Ascending aorta (tissue), 2 donors: ENCODE measurements at regions not wholly inside any gene's neighbourhood (a gene's known extent, or its start where the extent isn't known, plus 50 kb on each side); places are given as distances from the start of the nearest gene placed in this dataset.

ENCODE experiments used
- DNase-seq, 2 donors: peaks; one replicate each; pipeline ENCODE4 v3.0.0-alpha.2; 2019; ENCODE audit warnings: low spot score in 2 of 2
- H3K27ac ChIP-seq, 2 donors: fragments of 200-600 bp; sonication (generic); one replicate each; pipeline ENCODE4 v1.5.1; 2016 to 2017; ENCODE audit warnings: mild to moderate bottlenecking in 1 of 2
- H3K27me3 ChIP-seq: fragments of 200-600 bp; sonication (generic); one replicate; pipeline ENCODE4 v1.5.1; 2017
- H3K36me3 ChIP-seq, 2 donors: fragments of 200-600 bp; sonication (generic); one replicate each; pipeline ENCODE4 v1.5.1; 2016
- H3K4me1 ChIP-seq, 2 donors: fragments of 200-600 bp; sonication (generic); one replicate each; pipeline ENCODE4 v1.5.1; 2016 to 2017; ENCODE audit warnings: mild to moderate bottlenecking in 1 of 2
- H3K4me3 ChIP-seq, 2 donors: fragments of 200-600 bp; sonication (generic); one replicate each; pipeline ENCODE4 v1.5.1; 2016 to 2017; ENCODE audit warnings: mild to moderate bottlenecking in 1 of 2
- H3K9me3 ChIP-seq, 2 donors: fragments of 200-600 bp; sonication (generic); one replicate each; pipeline ENCODE4 v1.5.1; 2016
- CTCF ChIP-seq, 3 experiments: fragments of 200-600 bp in 2 of 3; fragments of 450-650 bp in 1 of 3; sonication (generic) in 2 of 3; IDR thresholded peaks; one replicate each; pipeline ENCODE4 v1.5.1; 2016 to 2019; ENCODE audit warnings: antibody characterized with exemption in 3 of 3, mild to moderate bottlenecking in 1 of 3, moderate library complexity in 1 of 3
- intact Hi-C: fragments of 100-400 bp; cut with DNase I; formaldehyde crosslinking; loops from one replicate; pipeline ENCODE4 v1.15.1; 2023

- Histone ChIP-seq H3K27ac (no peak overlapping the region), H3K4me3 (no peak overlapping the region), H3K36me3 (no peaks in the 10 kb centered on the region), H3K4me1 (no peaks in the 10 kb centered on the region), H3K27me3 (no peaks in the 10 kb centered on the region), H3K9me3 (no peaks in the 10 kb centered on the region)
- DNase-seq, result no peak
- TF ChIP-seq CTCF (IDR thresholded peaks at IDR 0.05), result no peak
- intact Hi-C loops, result no loop called here
Observed at GRCh38 chr6:40924839-40925238, 114.2 kb downstream of the UNC5CL start.

- no peak for DNase-seq
- no peaks in the 10 kb centered on the region for H3K27me3 ChIP-seq
- no peak overlapping the region for H3K27ac ChIP-seq
- H3K4me1 ChIP-seq, result no peaks in the 10 kb centered on the region
- no peak for TF ChIP-seq CTCF (IDR thresholded peaks at IDR 0.05)
- H3K36me3 ChIP-seq, result no peaks in the 10 kb centered on the region
- no peaks in the 10 kb centered on the region for H3K9me3 ChIP-seq
- no peak overlapping the region for H3K4me3 ChIP-seq
- intact Hi-C loops, result no loop called here
Observed at GRCh38 chr6:40923880-40924279, 115.1 kb downstream of the UNC5CL start.

- no peaks in the 10 kb centered on the region for H3K36me3 ChIP-seq
- no peak for DNase-seq
- intact Hi-C loops, result no loop called here
Observed at GRCh38 chr6:40923326-40923725, 115.7 kb downstream of the UNC5CL start.

GRCh38 chr6:40922281-40922680, 116.7 kb downstream of the UNC5CL start:
- no peak for TF ChIP-seq CTCF (IDR thresholded peaks at IDR 0.05)
- no peak for DNase-seq

More at GRCh38 chr6:40923326-40923725, 115.7 kb downstream of the UNC5CL start:
- no peak overlapping the region for H3K27ac ChIP-seq
- H3K27me3 ChIP-seq, result no peaks in the 10 kb centered on the region
- H3K4me3 ChIP-seq, result no peak overlapping the region
- no peak for TF ChIP-seq CTCF (IDR thresholded peaks at IDR 0.05)
- H3K9me3 ChIP-seq, result no peaks in the 10 kb centered on the region
- no peaks in the 10 kb centered on the region for H3K4me1 ChIP-seq

GRCh38 chr6:40918040-40918651, 120.9 kb downstream of the UNC5CL start:
- no peak for TF ChIP-seq CTCF (IDR thresholded peaks at IDR 0.05)
- H3K27ac ChIP-seq, result no peak overlapping the region
- H3K4me1 ChIP-seq, result no peaks in the 10 kb centered on the region
- DNase-seq, result no peak
- no peaks in the 10 kb centered on the region for H3K9me3 ChIP-seq
- H3K4me3 ChIP-seq, result no peak overlapping the region
- intact Hi-C loops, result loop anchor here (10.0 kb wide), 1 partner anchor 933 kb away; no protein-coding TSS in a partner anchor
- no peaks in the 10 kb centered on the region for H3K36me3 ChIP-seq
- H3K27me3 ChIP-seq, result no peaks in the 10 kb centered on the region

More at GRCh38 chr6:40922281-40922680, 116.7 kb downstream of the UNC5CL start:
- Histone ChIP-seq H3K27ac (no peak overlapping the region), H3K4me1 (no peaks in the 10 kb centered on the region), H3K4me3 (no peak overlapping the region), H3K36me3 (no peaks in the 10 kb centered on the region), H3K9me3 (no peaks in the 10 kb centered on the region), H3K27me3 (no peaks in the 10 kb centered on the region)
- intact Hi-C loops, result no loop called here

GRCh38 chr6:40917603-40918002, 121.4 kb downstream of the UNC5CL start:
- H3K4me1 ChIP-seq, result no peaks in the 10 kb centered on the region
- no peaks in the 10 kb centered on the region for H3K36me3 ChIP-seq
- no peak overlapping the region for H3K27ac ChIP-seq
- DNase-seq, result no peak
- H3K9me3 ChIP-seq, result no peaks in the 10 kb centered on the region
- H3K27me3 ChIP-seq, result no peaks in the 10 kb centered on the region
- intact Hi-C loops, result loop anchor here (10.0 kb wide), 1 partner anchor 933 kb away; no protein-coding TSS in a partner anchor
- H3K4me3 ChIP-seq, result no peak overlapping the region
- no peak for TF ChIP-seq CTCF (IDR thresholded peaks at IDR 0.05)
